ENCODE measurements at regions not wholly inside any gene's neighbourhood (a gene's known extent, or its start where the extent isn't known, plus 50 kb on each side); places are given as distances from the start of the nearest gene placed in this dataset.
A peak's percentile ranks its signal among the peaks of the same experiment; 100 is the strongest.

DNA sequence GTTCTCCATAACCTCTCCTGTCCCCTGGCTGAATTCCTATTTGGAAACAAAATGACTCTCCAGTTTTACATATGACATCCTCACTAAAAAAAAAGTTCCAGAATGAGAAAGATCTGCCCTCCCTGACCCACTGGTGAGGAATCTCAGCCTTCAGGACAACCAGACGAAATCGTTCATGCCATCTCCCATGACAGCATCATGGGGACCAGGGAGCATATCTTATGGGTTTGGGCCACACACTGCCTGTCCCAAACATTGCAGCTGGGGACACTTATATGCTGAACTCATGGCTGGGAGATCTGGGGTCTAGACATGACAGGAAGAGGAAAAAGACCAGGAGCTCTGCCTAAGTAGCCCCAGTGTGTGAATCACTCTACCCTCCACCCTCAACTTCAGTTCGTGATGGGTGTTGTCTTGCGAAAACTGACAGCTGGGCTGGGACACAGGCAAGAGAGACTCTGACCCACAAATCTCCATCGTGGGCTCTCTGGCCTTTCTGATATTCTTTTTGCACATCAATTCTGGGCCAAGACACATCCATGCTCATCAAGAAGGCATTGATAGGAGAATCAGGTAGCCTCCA lies 102.0 kb downstream of the ZNF280B start:
- Mint-ChIP-seq H3K27me3 (ENCODE audit: unreplicated experiment) (peaks cover 80% of the 10 kb centered on the region), H3K36me3 (ENCODE audit: insufficient read depth, unreplicated experiment) (no peaks in the 10 kb centered on the region), H3K4me1 (ENCODE audit: low read depth, unreplicated experiment) (no peaks in the 10 kb centered on the region), H3K9me3 (ENCODE audit: low read depth, unreplicated experiment) (no peaks in the 10 kb centered on the region), H3K4me3 (ENCODE audit: low read depth, unreplicated experiment) (no peak overlapping the region), H3K27ac (ENCODE audit: unreplicated experiment) (no peak overlapping the region)
- DNase-seq = no peak
- BruUV-seq (replicated peaks) = no TSS peak
- intact Hi-C loops (cut with micrococcal nuclease; ENCODE audit: unreplicated experiment) = no loop called here
- TF ChIP-seq, protein P1, sequence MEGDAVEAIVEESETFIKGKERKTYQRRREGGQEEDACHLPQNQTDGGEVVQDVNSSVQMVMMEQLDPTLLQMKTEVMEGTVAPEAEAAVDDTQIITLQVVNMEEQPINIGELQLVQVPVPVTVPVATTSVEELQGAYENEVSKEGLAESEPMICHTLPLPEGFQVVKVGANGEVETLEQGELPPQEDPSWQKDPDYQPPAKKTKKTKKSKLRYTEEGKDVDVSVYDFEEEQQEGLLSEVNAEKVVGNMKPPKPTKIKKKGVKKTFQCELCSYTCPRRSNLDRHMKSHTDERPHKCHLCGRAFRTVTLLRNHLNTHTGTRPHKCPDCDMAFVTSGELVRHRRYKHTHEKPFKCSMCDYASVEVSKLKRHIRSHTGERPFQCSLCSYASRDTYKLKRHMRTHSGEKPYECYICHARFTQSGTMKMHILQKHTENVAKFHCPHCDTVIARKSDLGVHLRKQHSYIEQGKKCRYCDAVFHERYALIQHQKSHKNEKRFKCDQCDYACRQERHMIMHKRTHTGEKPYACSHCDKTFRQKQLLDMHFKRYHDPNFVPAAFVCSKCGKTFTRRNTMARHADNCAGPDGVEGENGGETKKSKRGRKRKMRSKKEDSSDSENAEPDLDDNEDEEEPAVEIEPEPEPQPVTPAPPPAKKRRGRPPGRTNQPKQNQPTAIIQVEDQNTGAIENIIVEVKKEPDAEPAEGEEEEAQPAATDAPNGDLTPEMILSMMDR (IDR thresholded peaks at IDR 0.05; ENCODE audit: unreplicated experiment) = no peak
- CTCF ChIA-PET = interaction anchor here (1.5 kb wide), 1 partner anchor 16 kb away, joined by 6 read pairs; no protein-coding TSS in a partner anchor

- intact Hi-C loops (cut with micrococcal nuclease; ENCODE audit: unreplicated experiment) = no loop called here
- TF ChIP-seq, protein P1 (IDR thresholded peaks at IDR 0.05; ENCODE audit: unreplicated experiment) = no peak
- DNase-seq = no peak
- no peaks in the 10 kb centered on the region for H3K4me1 Mint-ChIP-seq (ENCODE audit: low read depth, unreplicated experiment)
- H3K9me3 Mint-ChIP-seq (ENCODE audit: low read depth, unreplicated experiment) = no peaks in the 10 kb centered on the region
- no peaks in the 10 kb centered on the region for H3K36me3 Mint-ChIP-seq (ENCODE audit: insufficient read depth, unreplicated experiment)
- H3K27me3 Mint-ChIP-seq (ENCODE audit: unreplicated experiment) = peaks cover 82% of the 10 kb centered on the region
- no peak overlapping the region for H3K4me3 Mint-ChIP-seq (ENCODE audit: low read depth, unreplicated experiment)
- no peak overlapping the region for H3K27ac Mint-ChIP-seq (ENCODE audit: unreplicated experiment)
- BruUV-seq (replicated peaks) = no TSS peak
- CTCF ChIA-PET = interaction anchor here (1.5 kb wide), 1 partner anchor 16 kb away, joined by 6 read pairs; no protein-coding TSS in a partner anchor
These were observed 101.5 kb downstream of the ZNF280B start for GRCh38 chr22:22407061-22407460.

GRCh38 chr22:22408269-22408668 lies 100.3 kb downstream of the ZNF280B start:
- TF ChIP-seq, protein P1 (IDR thresholded peaks at IDR 0.05; ENCODE audit: unreplicated experiment) = no peak
- no TSS peak for BruUV-seq (replicated peaks)
- CTCF ChIA-PET = interaction anchor here (1.5 to 1.6 kb wide), 2 partner anchors 15 to 65 kb away, joined by 4 to 6 read pairs; no protein-coding TSS in a partner anchor
- DNase-seq = no peak
- Mint-ChIP-seq H3K36me3 (ENCODE audit: insufficient read depth, unreplicated experiment) (no peaks in the 10 kb centered on the region), H3K4me1 (ENCODE audit: low read depth, unreplicated experiment) (no peaks in the 10 kb centered on the region), H3K27me3 (ENCODE audit: unreplicated experiment) (peaks cover 87% of the 10 kb centered on the region), H3K9me3 (ENCODE audit: low read depth, unreplicated experiment) (no peaks in the 10 kb centered on the region), H3K4me3 (ENCODE audit: low read depth, unreplicated experiment) (no peak overlapping the region), H3K27ac (ENCODE audit: unreplicated experiment) (no peak overlapping the region)
- intact Hi-C loops (cut with micrococcal nuclease; ENCODE audit: unreplicated experiment) = no loop called here

GRCh38 chr22:22408731-22409696 lies 99.5 kb downstream of the ZNF280B start:
- CTCF ChIA-PET = interaction anchor here (1.6 kb wide), 1 partner anchor 66 kb away, joined by 4 read pairs; no protein-coding TSS in a partner anchor
- TF ChIP-seq, protein P1 (IDR thresholded peaks at IDR 0.05; ENCODE audit: unreplicated experiment) = no peak
- DNase-seq = peak; percentile 42
- H3K4me1 Mint-ChIP-seq (ENCODE audit: low read depth, unreplicated experiment) = no peaks in the 10 kb centered on the region
- intact Hi-C loops (cut with micrococcal nuclease; ENCODE audit: unreplicated experiment) = no loop called here
- no TSS peak for BruUV-seq (replicated peaks)
- no peaks in the 10 kb centered on the region for H3K9me3 Mint-ChIP-seq (ENCODE audit: low read depth, unreplicated experiment)
- H3K27ac Mint-ChIP-seq (ENCODE audit: unreplicated experiment) = no peak overlapping the region
- H3K27me3 Mint-ChIP-seq (ENCODE audit: unreplicated experiment) = peaks cover 89% of the 10 kb centered on the region
- H3K36me3 Mint-ChIP-seq (ENCODE audit: insufficient read depth, unreplicated experiment) = no peaks in the 10 kb centered on the region
- H3K4me3 Mint-ChIP-seq (ENCODE audit: low read depth, unreplicated experiment) = no peak overlapping the region
